WTC11 (cell line): ENCODE measurements at regions not wholly inside any gene's neighbourhood (a gene's known extent, or its start where the extent isn't known, plus 50 kb on each side); places are given as distances from the start of the nearest gene placed in this dataset.

Source experiments
- ATAC-seq: fragments of 200-7000 bp; cut with Tn5 transposase; 2 replicates; pipeline ENCODE4 v1.10.0; 2021; ENCODE audit warnings: mild to moderate bottlenecking, moderate library complexity
- CTCF ChIA-PET: fragments of 300-600 bp; sonication (Branson Sonifier 250); formaldehyde crosslinking; loops from one replicate; lab custom pipeline; 2021; ENCODE audit warnings: antibody characterized with exemption; lab: Charles Lee
- POLR2A ChIA-PET: fragments of 350-600 bp; sonication (Branson Sonifier 250); formaldehyde crosslinking; loops from one replicate; lab custom pipeline; 2021; ENCODE audit warnings: antibody characterized with exemption; lab: Charles Lee
- DNase-seq: peaks from one replicate; pipeline ENCODE4 v3.0.0; 2021; ENCODE audit warnings: low spot score
- H3K27ac Mint-ChIP-seq: 2 replicates; pipeline ENCODE4 v1.8.0; 2021; ENCODE audit warnings: mixed read lengths
- H3K27me3 Mint-ChIP-seq: 2 replicates; pipeline ENCODE4 v1.8.0; 2021; ENCODE audit warnings: low read depth, mild to moderate bottlenecking, moderate library complexity, mixed read lengths
- H3K36me3 Mint-ChIP-seq: 2 replicates; pipeline ENCODE4 v1.8.0; 2021; ENCODE audit warnings: mixed read lengths
- H3K4me1 Mint-ChIP-seq: 2 replicates; pipeline ENCODE4 v1.8.0; 2022; ENCODE audit warnings: mixed read lengths
- H3K4me3 Mint-ChIP-seq: 2 replicates; pipeline ENCODE4 v1.8.0; 2021; ENCODE audit warnings: mild to moderate bottlenecking, moderate library complexity, mixed read lengths
- H3K9me3 Mint-ChIP-seq: 2 replicates; pipeline ENCODE4 v1.8.0; 2021; ENCODE audit warnings: mixed read lengths
- AFF4 ChIP-seq: sonication (generic); formaldehyde crosslinking; IDR thresholded peaks from 2 replicates; pipeline ENCODE4 v1.8.1; 2023; ENCODE audit warnings: mild to moderate bottlenecking, missing genetic modification reagents, borderline replicate concordance
- CREB1 ChIP-seq: sonication (generic); formaldehyde crosslinking; IDR thresholded peaks from 2 replicates; pipeline ENCODE4 v1.8.0; 2023; ENCODE audit warnings: mild to moderate bottlenecking, missing genetic modification reagents
- E2F4 ChIP-seq: sonication (generic); formaldehyde crosslinking; IDR thresholded peaks from 2 replicates; pipeline ENCODE4 v1.8.1; 2022; ENCODE audit warnings: low read depth, mild to moderate bottlenecking, moderate library complexity, missing genetic modification reagents, borderline replicate concordance
- E2F5 ChIP-seq: sonication (generic); formaldehyde crosslinking; IDR thresholded peaks from 2 replicates; pipeline ENCODE4 v1.8.1; 2022; ENCODE audit warnings: mild to moderate bottlenecking, moderate library complexity, missing genetic modification reagents
- ETV6 ChIP-seq: sonication (generic); formaldehyde crosslinking; IDR thresholded peaks from 2 replicates; pipeline ENCODE4 v1.8.1; 2022; ENCODE audit warnings: mild to moderate bottlenecking, missing genetic modification reagents
- FOXJ3 ChIP-seq: sonication (generic); formaldehyde crosslinking; IDR thresholded peaks from 2 replicates; pipeline ENCODE4 v1.9.0; 2021; ENCODE audit warnings: missing genetic modification reagents, mild to moderate bottlenecking, borderline replicate concordance
- FOXK1 ChIP-seq: sonication (generic); formaldehyde crosslinking; IDR thresholded peaks from 2 replicates; pipeline ENCODE4 v1.8.0; 2022; ENCODE audit warnings: mild to moderate bottlenecking, moderate library complexity, missing genetic modification reagents
- FOXP1 ChIP-seq: sonication (generic); formaldehyde crosslinking; IDR thresholded peaks from 2 replicates; pipeline ENCODE4 v1.8.0; 2022; ENCODE audit warnings: missing genetic modification reagents, mild to moderate bottlenecking, moderate library complexity, borderline replicate concordance
- HMGA2 ChIP-seq: fragments of 250-450 bp; sonication (Bioruptor Pico); IDR thresholded peaks from 2 replicates; pipeline ENCODE4 v1.4.0; 2021; ENCODE audit warnings: mild to moderate bottlenecking, moderate library complexity
- IRF1 ChIP-seq: sonication (generic); formaldehyde crosslinking; IDR thresholded peaks from 2 replicates; pipeline ENCODE4 v1.8.0; 2023; ENCODE audit warnings: missing genetic modification reagents
- IRF2 ChIP-seq: sonication (generic); formaldehyde crosslinking; IDR thresholded peaks from 2 replicates; pipeline ENCODE4 v1.8.0; 2022; ENCODE audit warnings: low read depth, missing genetic modification reagents, borderline replicate concordance
- JUN ChIP-seq: sonication (generic); formaldehyde crosslinking; IDR thresholded peaks from 2 replicates; pipeline ENCODE4 v1.8.0; 2023; ENCODE audit warnings: mild to moderate bottlenecking, missing genetic modification reagents
- MAX ChIP-seq: sonication (generic); formaldehyde crosslinking; IDR thresholded peaks from 2 replicates; pipeline ENCODE4 v1.8.0; 2022; ENCODE audit warnings: mild to moderate bottlenecking, missing genetic modification reagents
- MLX ChIP-seq: sonication (generic); formaldehyde crosslinking; IDR thresholded peaks from 2 replicates; pipeline ENCODE4 v1.8.1; 2023; ENCODE audit warnings: mild to moderate bottlenecking, missing genetic modification reagents, moderate library complexity
- MYBL2 ChIP-seq: sonication (generic); formaldehyde crosslinking; IDR thresholded peaks from 2 replicates; pipeline ENCODE4 v1.8.1; 2023; ENCODE audit warnings: mild to moderate bottlenecking, moderate library complexity, missing genetic modification reagents
- NFE2L1 ChIP-seq: sonication (generic); formaldehyde crosslinking; IDR thresholded peaks from 2 replicates; pipeline ENCODE4 v1.8.1; 2023; ENCODE audit warnings: missing genetic modification reagents
- NR2C2 ChIP-seq: sonication (generic); formaldehyde crosslinking; IDR thresholded peaks from 2 replicates; pipeline ENCODE4 v1.8.0; 2022; ENCODE audit warnings: mild to moderate bottlenecking, missing genetic modification reagents
- PREB ChIP-seq: sonication (generic); formaldehyde crosslinking; IDR thresholded peaks from 2 replicates; pipeline ENCODE4 v1.8.1; 2022; ENCODE audit warnings: mild to moderate bottlenecking, missing genetic modification reagents, moderate library complexity, borderline replicate concordance
- PRRX2 ChIP-seq: fragments of 250-450 bp; sonication (Bioruptor Pico); IDR thresholded peaks from 2 replicates; pipeline ENCODE4 v1.8.0; 2021; ENCODE audit warnings: mild to moderate bottlenecking
- USF2 ChIP-seq: sonication (generic); formaldehyde crosslinking; IDR thresholded peaks from 2 replicates; pipeline ENCODE4 v1.8.1; 2023; ENCODE audit warnings: mild to moderate bottlenecking, missing genetic modification reagents, moderate library complexity
- ZNF263 ChIP-seq: sonication (generic); formaldehyde crosslinking; IDR thresholded peaks from 2 replicates; pipeline ENCODE4 v1.8.1; 2022; ENCODE audit warnings: low read depth, mild to moderate bottlenecking, moderate library complexity, missing genetic modification reagents
- ZNF425 ChIP-seq: fragments of 250-450 bp; sonication (Bioruptor Pico); conservative IDR thresholded peaks from 2 replicates; pipeline ENCODE4 v1.9.0; 2021; ENCODE audit warnings: mild to moderate bottlenecking
- ZNF512 ChIP-seq: sonication (generic); formaldehyde crosslinking; IDR thresholded peaks from 2 replicates; pipeline ENCODE4 v1.8.1; 2022; ENCODE audit warnings: missing genetic modification reagents, borderline replicate concordance
- ZNF671 ChIP-seq: fragments of 250-450 bp; sonication (Bioruptor Pico); IDR thresholded peaks from 2 replicates; pipeline ENCODE4 v1.8.0; 2021; ENCODE audit warnings: mild to moderate bottlenecking

GRCh38 chr10:83935339-83935736 is 204.0 kb upstream of the GHITM start (continued):
- no peak for TF ChIP-seq ZNF512 (CRISPR knock-in tag)
- TF ChIP-seq ETV6, result no peak
- TF ChIP-seq NR2C2 (CRISPR knock-in tag), result no peak
- no peak for TF ChIP-seq ZNF263
- TF ChIP-seq USF2, result no peak
- no peak for TF ChIP-seq FOXJ3 (CRISPR knock-in tag)
- TF ChIP-seq E2F5 (CRISPR knock-in tag), result no peak
- no peak for TF ChIP-seq CREB1 (CRISPR knock-in tag)

- no peak overlapping the region for H3K27ac Mint-ChIP-seq
- H3K36me3 Mint-ChIP-seq, result no peaks in the 10 kb centered on the region
- DNase-seq (no peak), ATAC-seq (no peak)
- ChIA-PET CTCF (no interaction called here), POLR2A (no interaction called here)
- no peak overlapping the region for H3K4me3 Mint-ChIP-seq
- peaks cover 22% of the 10 kb centered on the region for H3K4me1 Mint-ChIP-seq
- peaks cover 3% of the 10 kb centered on the region; the same call in 1 of the 2 replicates for H3K27me3 Mint-ChIP-seq
- H3K9me3 Mint-ChIP-seq, result no peaks in the 10 kb centered on the region; the same call in 1 of the 2 replicates
- TF ChIP-seq ZNF425 (CRISPR knock-in tag) (no peak), MYBL2 (no peak), HMGA2 (CRISPR knock-in tag) (no peak), FOXK1 (CRISPR knock-in tag) (no peak), ZNF263 (no peak), PRRX2 (CRISPR knock-in tag) (no peak), ZNF671 (CRISPR knock-in tag) (no peak), JUN (no peak), MLX (CRISPR knock-in tag) (no peak), NFE2L1 (CRISPR knock-in tag) (no peak), NR2C2 (CRISPR knock-in tag) (no peak), AFF4 (CRISPR knock-in tag) (no peak), IRF1 (no peak), PREB (no peak), IRF2 (CRISPR knock-in tag) (no peak), MAX (CRISPR knock-in tag) (no peak), E2F4 (CRISPR knock-in tag) (no peak), FOXP1 (CRISPR knock-in tag) (no peak)
Measured at GRCh38 chr10:83935911-83936310, 203.4 kb upstream of the GHITM start.
